ENCODE measurements at regions not wholly inside any gene's neighbourhood (a gene's known extent, or its start where the extent isn't known, plus 50 kb on each side); places are given as distances from the start of the nearest gene placed in this dataset.
"Not testable (repeated sequence)": the region's sequence is repeated elsewhere in the genome, so short reads cannot be mapped to it uniquely, and the experiment has no call there.

DNA sequence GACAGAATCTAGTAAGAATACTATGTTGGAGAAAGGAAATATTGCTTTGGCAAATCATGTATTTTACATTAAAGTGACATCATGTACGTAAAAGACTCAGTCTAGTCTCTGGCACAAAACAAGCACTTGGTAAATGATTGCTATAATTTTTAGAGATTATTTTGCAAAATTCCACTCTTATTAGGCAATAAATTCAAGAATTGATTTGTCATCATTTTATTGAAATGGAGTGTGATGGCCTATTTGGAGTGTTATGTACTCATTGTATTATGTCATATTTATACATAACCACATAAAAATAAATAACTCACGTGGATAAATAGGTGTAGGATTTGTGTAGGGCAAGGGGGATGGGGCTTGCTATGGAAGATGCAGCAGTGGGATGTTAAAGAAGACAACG, 70.0 kb upstream of the FYN start:
- H3K27me3 Mint-ChIP-seq = peaks cover 10% of the 10 kb centered on the region
- ChIA-PET CTCF (no interaction called here), POLR2A (no interaction called here)
- DNase-seq (no peak), ATAC-seq (ENCODE audit: low read depth) (no peak)
- intact Hi-C loops (cut with micrococcal nuclease) = no loop called here
- H3K9me3 Mint-ChIP-seq = peaks cover 3% of the 10 kb centered on the region
- H3K36me3 Mint-ChIP-seq (ENCODE audit: low read depth) = no peaks in the 10 kb centered on the region
- H3K4me1 Mint-ChIP-seq = no peaks in the 10 kb centered on the region
- H3K4me3 Mint-ChIP-seq = no peak overlapping the region
- no peak overlapping the region for H3K27ac Mint-ChIP-seq
- TF ChIP-seq, protein P1, sequence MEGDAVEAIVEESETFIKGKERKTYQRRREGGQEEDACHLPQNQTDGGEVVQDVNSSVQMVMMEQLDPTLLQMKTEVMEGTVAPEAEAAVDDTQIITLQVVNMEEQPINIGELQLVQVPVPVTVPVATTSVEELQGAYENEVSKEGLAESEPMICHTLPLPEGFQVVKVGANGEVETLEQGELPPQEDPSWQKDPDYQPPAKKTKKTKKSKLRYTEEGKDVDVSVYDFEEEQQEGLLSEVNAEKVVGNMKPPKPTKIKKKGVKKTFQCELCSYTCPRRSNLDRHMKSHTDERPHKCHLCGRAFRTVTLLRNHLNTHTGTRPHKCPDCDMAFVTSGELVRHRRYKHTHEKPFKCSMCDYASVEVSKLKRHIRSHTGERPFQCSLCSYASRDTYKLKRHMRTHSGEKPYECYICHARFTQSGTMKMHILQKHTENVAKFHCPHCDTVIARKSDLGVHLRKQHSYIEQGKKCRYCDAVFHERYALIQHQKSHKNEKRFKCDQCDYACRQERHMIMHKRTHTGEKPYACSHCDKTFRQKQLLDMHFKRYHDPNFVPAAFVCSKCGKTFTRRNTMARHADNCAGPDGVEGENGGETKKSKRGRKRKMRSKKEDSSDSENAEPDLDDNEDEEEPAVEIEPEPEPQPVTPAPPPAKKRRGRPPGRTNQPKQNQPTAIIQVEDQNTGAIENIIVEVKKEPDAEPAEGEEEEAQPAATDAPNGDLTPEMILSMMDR (IDR thresholded peaks at IDR 0.05) = no peak

DNA sequence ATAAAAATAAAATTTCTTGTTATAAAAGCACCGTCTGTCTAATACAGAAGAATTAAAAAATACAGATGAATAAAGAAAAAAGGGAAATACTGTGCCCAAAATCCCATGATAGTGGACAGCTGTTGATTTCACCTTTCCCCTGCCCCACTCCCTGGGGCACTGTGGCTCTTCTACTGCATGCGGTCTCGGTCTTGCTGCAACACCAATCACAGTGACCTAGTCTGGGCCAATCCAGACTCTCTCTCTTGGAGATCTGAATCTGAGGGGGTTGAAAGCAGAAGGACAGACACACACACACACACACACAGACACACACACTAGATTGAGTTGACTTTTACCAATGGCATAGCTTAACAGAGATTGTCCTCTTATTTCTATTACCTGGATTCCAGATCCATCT, 70.5 kb upstream of the FYN start:
- Mint-ChIP-seq H3K27ac (no peak overlapping the region), H3K36me3 (ENCODE audit: low read depth) (no peaks in the 10 kb centered on the region), H3K27me3 (peaks cover 10% of the 10 kb centered on the region), H3K9me3 (peaks cover 3% of the 10 kb centered on the region), H3K4me3 (no peak overlapping the region), H3K4me1 (no peaks in the 10 kb centered on the region)
- TF ChIP-seq, protein P1 (IDR thresholded peaks at IDR 0.05) = no peak
- POLR2A ChIA-PET = no interaction called here
- CTCF ChIA-PET = no interaction called here
- intact Hi-C loops (cut with micrococcal nuclease) = no loop called here
- no peak for ATAC-seq (ENCODE audit: low read depth)
- DNase-seq = no peak

DNA sequence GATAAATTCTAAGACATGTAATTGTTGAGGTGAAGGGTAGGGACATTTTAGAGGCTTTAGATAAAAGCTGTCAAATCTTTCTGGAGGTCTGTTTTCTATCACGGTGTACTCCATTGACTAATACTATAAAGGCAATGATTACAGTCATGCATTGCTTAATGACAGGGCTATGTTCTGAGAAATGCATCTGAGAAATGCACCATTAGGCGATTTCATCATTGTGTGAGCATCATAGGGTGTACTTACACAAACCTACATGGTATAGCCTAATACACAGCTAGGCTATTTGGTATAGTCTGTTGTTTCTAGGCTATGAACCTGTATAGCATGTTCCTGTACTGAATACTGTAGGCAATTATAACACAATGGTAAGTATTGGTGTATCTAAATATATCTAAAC, 71.3 kb upstream of the FYN start:
- Mint-ChIP-seq H3K4me3 (no peak overlapping the region), H3K27ac (no peak overlapping the region), H3K27me3 (peaks cover 10% of the 10 kb centered on the region), H3K4me1 (no peaks in the 10 kb centered on the region), H3K9me3 (peaks cover 3% of the 10 kb centered on the region), H3K36me3 (ENCODE audit: low read depth) (no peaks in the 10 kb centered on the region)
- TF ChIP-seq, protein P1 (IDR thresholded peaks at IDR 0.05) = no peak
- CTCF ChIA-PET = no interaction called here
- DNase-seq = no peak
- no peak for ATAC-seq (ENCODE audit: low read depth)
- POLR2A ChIA-PET = no interaction called here
- intact Hi-C loops (cut with micrococcal nuclease) = no loop called here

DNA sequence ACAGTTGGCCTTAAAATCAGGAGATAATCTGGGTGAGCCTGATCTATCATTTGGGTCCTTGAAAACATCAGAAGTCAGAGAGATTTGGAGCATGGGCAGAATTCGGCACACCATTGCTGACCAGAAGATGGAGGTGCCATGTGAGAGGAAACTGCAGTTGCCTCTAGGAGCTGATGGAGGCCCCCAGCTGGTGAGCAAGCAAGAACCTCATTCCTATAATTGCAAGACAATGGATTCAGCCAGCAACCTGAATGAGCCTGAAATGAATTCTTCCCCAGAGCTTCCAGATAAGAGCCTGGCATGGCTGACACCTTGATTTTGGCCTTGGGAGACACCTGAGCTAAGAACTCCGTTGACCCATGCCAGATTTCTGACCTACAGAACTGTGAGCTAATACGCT, 76.3 kb upstream of the FYN start:
- Mint-ChIP-seq H3K4me3 (no peak overlapping the region), H3K27me3 (peaks cover 8% of the 10 kb centered on the region), H3K36me3 (ENCODE audit: low read depth) (no peaks in the 10 kb centered on the region), H3K9me3 (no peaks in the 10 kb centered on the region), H3K4me1 (no peaks in the 10 kb centered on the region), H3K27ac (no peak overlapping the region)
- TF ChIP-seq, protein P1 (IDR thresholded peaks at IDR 0.05) = no peak
- POLR2A ChIA-PET = interaction anchor here (0.7 kb wide), 2 partner anchors 152 to 186 kb away, joined by 3 read pairs; no protein-coding TSS in a partner anchor
- ATAC-seq (ENCODE audit: low read depth) (no peak), DNase-seq (no peak)
- CTCF ChIA-PET = interaction anchor here (0.7 kb wide), 1 partner anchor 213 kb away, joined by 3 read pairs; no protein-coding TSS in a partner anchor
- intact Hi-C loops (cut with micrococcal nuclease) = no loop called here

DNA sequence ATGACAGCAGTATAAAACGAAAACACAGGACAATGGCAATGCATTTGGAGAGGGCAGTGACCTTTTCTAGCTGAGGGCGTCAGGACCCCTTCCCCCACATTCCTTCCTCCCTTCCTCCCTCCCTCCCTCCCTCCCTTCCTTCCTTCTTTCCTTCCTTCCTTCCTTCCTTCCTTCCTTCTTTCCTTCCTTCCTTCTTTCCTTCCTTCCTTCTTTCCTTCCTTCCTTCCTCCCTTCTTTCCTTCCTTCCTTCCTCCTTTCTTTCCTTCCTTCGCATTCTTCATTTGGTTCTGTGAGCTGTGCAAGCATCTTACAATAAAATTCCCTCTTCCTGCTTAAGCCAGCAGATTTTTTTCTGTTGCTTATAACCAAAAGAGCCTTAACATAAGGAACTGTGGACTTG, 76.7 kb upstream of the FYN start:
- H3K4me3 Mint-ChIP-seq; DNase-seq; H3K36me3 Mint-ChIP-seq (ENCODE audit: low read depth); H3K4me1 Mint-ChIP-seq; H3K9me3 Mint-ChIP-seq; H3K27me3 Mint-ChIP-seq; H3K27ac Mint-ChIP-seq; ATAC-seq (ENCODE audit: low read depth); intact Hi-C loops (cut with micrococcal nuclease): not testable (repeated sequence)
- ChIA-PET CTCF (interaction anchor here (0.7 kb wide), 1 partner anchor 212 kb away, joined by 3 read pairs; no protein-coding TSS in a partner anchor), POLR2A (interaction anchor here (0.7 kb wide), 1 partner anchor 153 kb away, joined by 3 read pairs; no protein-coding TSS in a partner anchor)

All from activated B cell treated with CpG ODN at 0.5 μM for 24 hours (primary cell).